Ishikawa (cell line): ENCODE measurements at regions not wholly inside any gene's neighbourhood (a gene's known extent, or its start where the extent isn't known, plus 50 kb on each side); places are given as distances from the start of the nearest gene placed in this dataset.

ENCODE experiments used
- CEBPB ChIP-seq: IDR thresholded peaks from 2 replicates; pipeline ENCODE4 v1.6.1; 2012
- CREB1 ChIP-seq: IDR thresholded peaks from 2 replicates; pipeline ENCODE4 v1.6.1; 2012; ENCODE audit warnings: low read depth
- EGR1 ChIP-seq: IDR thresholded peaks from 2 replicates; pipeline ENCODE4 v1.6.1; 2012
- EP300 ChIP-seq: IDR thresholded peaks from 2 replicates; pipeline ENCODE4 v1.6.1; 2012; ENCODE audit warnings: borderline replicate concordance
- FOXM1 ChIP-seq: IDR thresholded peaks from 2 replicates; pipeline ENCODE4 v1.6.1; 2012; ENCODE audit warnings: low read depth, borderline replicate concordance
- MAX ChIP-seq: IDR thresholded peaks from 2 replicates; pipeline ENCODE4 v1.6.1; 2012
- NFIC ChIP-seq: IDR thresholded peaks from 2 replicates; pipeline ENCODE4 v1.6.1; 2012
- RAD21 ChIP-seq: IDR thresholded peaks from 2 replicates; pipeline ENCODE4 v1.6.1; 2012; ENCODE audit warnings: low read depth
- REST ChIP-seq: IDR thresholded peaks from 2 replicates; pipeline ENCODE4 v1.6.1; 2012; ENCODE audit warnings: low read depth, mild to moderate bottlenecking
- TAF1 ChIP-seq: IDR thresholded peaks from 2 replicates; pipeline ENCODE4 v1.6.1; 2012; ENCODE audit warnings: low read depth, mild to moderate bottlenecking
- TCF12 ChIP-seq: IDR thresholded peaks from 2 replicates; pipeline ENCODE4 v1.6.1; 2012; ENCODE audit warnings: low read depth
- TEAD4 ChIP-seq: IDR thresholded peaks from 2 replicates; pipeline ENCODE4 v1.6.1; 2012
- USF1 ChIP-seq: IDR thresholded peaks from 2 replicates; pipeline ENCODE4 v1.6.1; 2012
- YY1 ChIP-seq: IDR thresholded peaks from 2 replicates; pipeline ENCODE4 v1.6.1; 2012; ENCODE audit warnings: low read depth
- ZBTB7A ChIP-seq: IDR thresholded peaks from 2 replicates; pipeline ENCODE4 v1.6.1; 2012; ENCODE audit warnings: low read depth

GRCh38 chr12:47610686-47611252, 95.1 kb downstream of the RPAP3 start:
- no peak for TF ChIP-seq EGR1

- no peak for TF ChIP-seq REST
- no peak for TF ChIP-seq TCF12
- no peak for TF ChIP-seq RAD21
- no peak for TF ChIP-seq CEBPB
- TF ChIP-seq EGR1 = no peak
- no peak for TF ChIP-seq FOXM1
- no peak for TF ChIP-seq USF1
- TF ChIP-seq YY1 = no peak
- no peak for TF ChIP-seq NFIC
- TF ChIP-seq TEAD4 = no peak
- no peak for TF ChIP-seq ZBTB7A
- no peak for TF ChIP-seq MAX
- no peak for TF ChIP-seq TAF1
Observed at GRCh38 chr12:47609806-47610205, 96.0 kb downstream of the RPAP3 start.

GRCh38 chr12:47604221-47604873, 101.5 kb downstream of the RPAP3 start:
- TF ChIP-seq REST (no peak), TAF1 (no peak), USF1 (no peak), EP300 (no peak)

GRCh38 chr12:47602949-47603558, 102.8 kb downstream of the RPAP3 start:
- TF ChIP-seq NFIC (no peak), USF1 (no peak), EGR1 (no peak), CEBPB (no peak), EP300 (no peak), YY1 (no peak), RAD21 (no peak), MAX (no peak), REST (no peak)

GRCh38 chr12:47602325-47602724, 103.5 kb downstream of the RPAP3 start:
- TF ChIP-seq TAF1 (no peak), MAX (no peak), TEAD4 (no peak), CREB1 (no peak), REST (no peak), RAD21 (no peak), YY1 (no peak), TCF12 (no peak), EP300 (no peak), CEBPB (no peak), ZBTB7A (no peak), NFIC (no peak), FOXM1 (no peak), EGR1 (no peak), USF1 (no peak)
